ENCODE measurements at regions not wholly inside any gene's neighbourhood (a gene's known extent, or its start where the extent isn't known, plus 50 kb on each side); places are given as distances from the start of the nearest gene placed in this dataset.

- no peak for DNase-seq (ENCODE audit: low spot score)
Measured at GRCh38 chr13:85287528-85287927, 511.7 kb downstream of the SLITRK6 start.

GRCh38 chr13:85286081-85286480 is 513.1 kb downstream of the SLITRK6 start:
- no peak for DNase-seq (ENCODE audit: low spot score)

DNA sequence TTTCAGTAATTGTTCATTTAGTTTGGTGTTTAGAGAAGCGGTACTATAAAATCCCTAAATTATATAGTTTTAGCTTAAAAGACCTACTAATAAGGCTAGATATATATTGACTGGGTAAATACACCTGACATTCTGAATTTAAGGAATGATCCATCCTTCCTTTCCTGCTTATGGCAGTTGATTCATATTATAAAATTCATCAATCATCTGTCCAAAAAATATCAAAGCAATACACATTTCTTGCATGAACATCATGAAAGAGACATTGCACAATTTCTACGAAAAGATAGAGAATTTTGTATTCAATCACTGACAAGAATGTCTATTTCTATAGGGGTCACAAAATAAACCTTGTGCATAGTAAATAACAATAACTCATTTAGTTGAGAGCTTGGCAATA is 514.9 kb downstream of the SLITRK6 start:
- no peak for DNase-seq (ENCODE audit: low spot score)

DNA sequence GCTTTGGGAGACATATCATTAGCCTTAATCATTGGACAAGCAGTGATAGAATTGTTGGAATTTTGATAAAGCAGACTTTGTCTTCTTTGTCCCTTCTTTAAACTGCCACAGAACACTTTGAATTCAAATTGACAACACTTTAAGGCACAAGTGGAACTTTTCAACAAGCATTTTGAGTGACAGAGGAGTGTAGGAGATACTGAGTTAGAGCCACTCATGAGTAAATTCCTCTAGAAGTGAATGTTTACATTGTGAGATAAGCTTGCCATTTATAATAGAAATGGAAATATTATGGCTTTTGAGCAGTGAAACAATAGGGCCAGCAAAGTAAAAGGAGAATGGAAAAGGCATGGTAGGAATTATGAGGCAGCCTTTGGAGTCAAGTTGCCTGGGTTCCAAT is 515.8 kb downstream of the SLITRK6 start:
- DNase-seq (ENCODE audit: low spot score), result no peak

DNA sequence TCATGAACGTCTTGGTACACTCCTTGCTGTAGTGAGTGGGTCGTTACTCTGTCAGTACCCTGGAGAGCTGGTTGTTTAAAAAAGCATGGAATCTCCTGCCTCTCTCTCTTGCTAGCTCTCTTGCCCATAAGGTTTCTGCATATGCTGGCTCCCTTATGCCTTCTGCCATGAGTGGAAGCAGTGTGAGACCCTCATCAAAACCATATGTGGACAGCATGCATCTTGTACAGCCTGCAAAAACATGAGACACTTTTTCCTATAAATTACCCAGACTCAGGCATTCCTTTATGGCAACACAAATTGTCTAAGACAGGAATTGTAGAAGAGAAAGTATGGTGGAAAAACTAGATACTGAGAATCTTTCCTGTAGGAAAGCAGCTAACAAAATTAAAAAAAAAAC is 516.3 kb downstream of the SLITRK6 start:
- DNase-seq (ENCODE audit: low spot score), result no peak

- DNase-seq (ENCODE audit: low spot score), result no peak
Measured at GRCh38 chr13:85278851-85279250, 520.4 kb downstream of the SLITRK6 start.

DNA sequence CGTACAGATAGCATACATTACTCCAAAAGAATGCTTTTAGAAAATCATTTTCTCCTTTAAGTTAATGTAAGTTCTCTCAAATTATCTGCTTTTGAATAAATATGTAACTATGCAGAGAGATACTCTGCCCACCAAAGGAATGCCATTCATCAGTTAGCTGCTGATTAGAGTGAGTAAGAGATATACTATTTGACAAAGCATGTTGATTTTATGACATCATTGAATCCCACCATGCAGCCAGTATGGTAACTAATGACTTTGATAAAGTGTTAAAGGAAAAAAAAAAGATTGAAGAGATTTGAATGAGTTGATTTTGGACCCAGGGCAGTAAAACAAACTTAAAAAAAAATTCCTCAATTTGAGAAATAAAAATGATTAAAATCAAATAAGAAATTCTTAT is 521.5 kb downstream of the SLITRK6 start:
- DNase-seq (ENCODE audit: low spot score), result no peak

- DNase-seq (ENCODE audit: low spot score), result no peak
Measured at GRCh38 chr13:85266771-85267170, 532.4 kb downstream of the SLITRK6 start.

- DNase-seq (ENCODE audit: low spot score), result no peak
Measured at GRCh38 chr13:85266331-85266730, 532.9 kb downstream of the SLITRK6 start.

- DNase-seq (ENCODE audit: low spot score), result no peak
Measured at GRCh38 chr13:85265296-85265695, 533.9 kb downstream of the SLITRK6 start.

- no peak for DNase-seq (ENCODE audit: low spot score)
Measured at GRCh38 chr13:85262499-85262898, 536.7 kb downstream of the SLITRK6 start.

DNA sequence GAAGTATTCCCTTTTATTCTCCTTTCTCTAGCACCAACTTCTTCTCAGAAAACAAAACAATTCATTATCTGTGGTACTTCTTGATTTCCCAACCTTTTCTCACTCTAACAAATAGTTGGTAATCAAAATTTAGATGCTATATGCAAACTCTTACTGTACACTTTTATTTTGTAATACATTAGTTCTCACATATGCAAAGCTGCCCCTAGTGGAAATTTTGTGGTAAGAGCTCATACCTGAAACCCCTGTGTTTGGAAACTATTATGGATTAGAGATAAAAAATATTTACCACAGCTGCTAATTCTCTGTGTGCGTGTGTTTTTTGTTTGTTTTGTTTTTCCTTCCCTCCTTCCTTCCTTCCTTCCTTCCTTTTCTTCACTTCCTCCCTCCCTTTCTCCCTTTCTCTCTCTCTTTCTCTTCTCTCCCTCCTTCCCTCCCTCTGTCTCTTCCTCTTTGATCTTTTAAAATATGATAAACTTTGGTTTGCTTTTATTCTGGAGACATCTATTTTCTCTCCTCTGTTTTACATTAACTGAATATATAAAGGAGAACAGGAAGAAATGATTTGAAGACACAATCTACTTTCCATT is 537.4 kb downstream of the SLITRK6 start:
- no peak for DNase-seq (ENCODE audit: low spot score)

- DNase-seq (ENCODE audit: low spot score), result no peak
Measured at GRCh38 chr13:85260896-85261295, 538.3 kb downstream of the SLITRK6 start.

DNA sequence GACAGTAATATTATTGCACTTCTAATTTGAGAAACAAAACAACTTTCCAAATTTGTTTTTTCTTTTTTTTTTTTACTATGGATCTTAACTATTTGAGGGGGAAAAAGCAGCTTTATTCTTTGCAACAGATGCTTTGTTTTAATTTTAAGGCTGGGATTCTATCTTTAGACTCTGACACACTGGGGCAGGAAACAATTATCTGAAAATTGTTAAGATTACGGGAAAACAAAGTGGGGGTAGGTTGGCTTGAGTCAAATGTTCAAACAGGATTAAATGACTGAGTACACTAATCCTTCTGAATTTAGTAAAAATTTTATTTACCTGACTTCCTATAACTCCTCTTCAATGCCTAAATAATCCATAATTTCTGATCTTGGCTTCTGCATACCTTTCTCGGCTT is 543.2 kb downstream of the SLITRK6 start:
- no peak for DNase-seq (ENCODE audit: low spot score)

- no peak for DNase-seq (ENCODE audit: low spot score)
Measured at GRCh38 chr13:85254641-85255040, 544.6 kb downstream of the SLITRK6 start.

GRCh38 chr13:85249151-85249550 is 550.1 kb downstream of the SLITRK6 start:
- DNase-seq (ENCODE audit: low spot score), result no peak

- no peak for DNase-seq (ENCODE audit: low spot score)
Measured at GRCh38 chr13:85247780-85248179, 551.4 kb downstream of the SLITRK6 start.

DNA sequence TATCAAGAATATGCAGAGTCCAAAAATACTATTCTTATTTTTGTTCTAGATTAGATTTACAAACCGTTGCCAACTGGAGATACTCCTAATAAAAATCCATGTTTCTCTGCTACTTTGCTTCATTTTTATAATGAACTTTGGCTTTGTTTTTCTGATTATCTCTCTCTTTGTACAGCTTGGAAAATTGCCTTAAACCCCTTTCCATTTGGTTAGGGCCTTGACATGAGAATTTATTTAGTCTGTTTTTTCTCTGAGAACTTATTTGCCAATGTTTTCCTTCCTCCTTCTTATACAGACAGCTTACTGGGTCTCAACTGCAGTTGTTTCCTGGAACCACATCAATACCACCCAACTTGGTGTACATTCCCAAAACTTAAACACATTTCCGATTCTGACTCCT is 555.4 kb downstream of the SLITRK6 start:
- DNase-seq (ENCODE audit: low spot score), result no peak

GRCh38 chr13:85241060-85241459 is 558.2 kb downstream of the SLITRK6 start:
- no peak for DNase-seq (ENCODE audit: low spot score)

- no peak for DNase-seq (ENCODE audit: low spot score)
Measured at GRCh38 chr13:85236413-85236812, 562.8 kb downstream of the SLITRK6 start.

- no peak for DNase-seq (ENCODE audit: low spot score)
Measured at GRCh38 chr13:85230691-85231093, 568.5 kb downstream of the SLITRK6 start.

- DNase-seq (ENCODE audit: low spot score), result no peak
Measured at GRCh38 chr13:85228692-85229091, 570.5 kb downstream of the SLITRK6 start.

DNA sequence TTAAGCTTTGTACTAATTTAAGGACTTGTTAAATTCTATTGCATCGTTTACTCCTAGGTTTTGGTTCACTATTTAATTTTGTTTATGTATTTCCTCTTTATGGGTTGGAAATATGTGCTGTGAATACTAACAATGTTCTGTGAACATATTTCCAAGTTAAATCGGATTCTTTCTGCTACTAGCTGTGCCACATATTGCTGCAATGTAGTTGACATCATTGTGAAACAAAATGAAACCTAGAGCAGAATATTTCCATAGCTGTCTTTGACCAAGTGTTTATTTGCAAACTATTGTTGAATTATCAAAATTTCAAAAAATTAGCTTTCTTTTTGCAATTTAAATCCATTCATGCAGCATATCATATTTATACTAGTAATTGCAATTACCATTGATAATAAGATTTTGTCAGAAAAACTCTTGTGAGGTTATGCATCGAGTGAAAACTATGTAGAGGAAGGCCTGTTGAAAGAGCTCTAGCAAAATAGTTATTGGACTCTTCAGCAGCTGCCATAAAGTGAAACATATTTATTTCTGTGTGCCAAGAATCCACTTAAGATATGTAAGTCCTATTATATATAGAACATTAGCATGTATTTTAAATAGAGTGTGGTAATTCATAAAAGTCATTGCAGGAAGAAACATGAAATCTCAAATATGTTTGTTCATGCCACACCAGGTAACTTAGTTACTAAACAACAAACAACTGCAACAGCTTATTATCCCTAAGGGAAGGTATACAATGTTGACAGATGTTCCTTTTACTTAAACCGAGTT is 575.1 kb downstream of the SLITRK6 start:
- DNase-seq (ENCODE audit: low spot score), result no peak

- DNase-seq (ENCODE audit: low spot score), result no peak
Measured at GRCh38 chr13:85216576-85216975, 582.6 kb downstream of the SLITRK6 start.

Measured in HuH-7.5 (cell line).